Parathyroid adenoma (tissue), 2 donors: ENCODE measurements at regions not wholly inside any gene's neighbourhood (a gene's known extent, or its start where the extent isn't known, plus 50 kb on each side); places are given as distances from the start of the nearest gene placed in this dataset.

Experiments used
- H2AFZ ChIP-seq: fragments of 300-600 bp; sonication (generic); one replicate; pipeline ENCODE4 v1.7.0; 2017; ENCODE audit warnings: antibody characterized with exemption, mild to moderate bottlenecking
- H3K27ac ChIP-seq: fragments of 300-600 bp; sonication (generic); one replicate; pipeline ENCODE4 v1.7.0; 2017
- H3K27me3 ChIP-seq: fragments of 300-600 bp; sonication (generic); one replicate; pipeline ENCODE4 v1.7.0; 2017; ENCODE audit warnings: low read length; ENCODE audit not compliant: control insufficient read depth, insufficient read depth
- H3K36me3 ChIP-seq: fragments of 300-600 bp; sonication (generic); one replicate; pipeline ENCODE4 v1.7.0; 2017; ENCODE audit warnings: low read length; ENCODE audit not compliant: control insufficient read depth, insufficient read depth
- H3K4me1 ChIP-seq: fragments of 300-600 bp; sonication (generic); one replicate; pipeline ENCODE4 v1.7.0; 2017; ENCODE audit warnings: control low read depth
- H3K4me2 ChIP-seq: fragments of 300-600 bp; sonication (generic); one replicate; pipeline ENCODE4 v1.7.0; 2017; ENCODE audit warnings: low read length
- H3K4me3 ChIP-seq: fragments of 300-600 bp; sonication (generic); one replicate; pipeline ENCODE4 v1.7.0; 2017; ENCODE audit warnings: low read depth, low read length
- H3K79me2 ChIP-seq: fragments of 300-600 bp; sonication (generic); one replicate; pipeline ENCODE4 v1.7.0; 2017; ENCODE audit warnings: control low read depth
- H3K9ac ChIP-seq: fragments of 300-600 bp; sonication (generic); one replicate; pipeline ENCODE4 v1.7.0; 2017; ENCODE audit warnings: mild to moderate bottlenecking
- H3K9me3 ChIP-seq: fragments of 300-600 bp; sonication (generic); one replicate; pipeline ENCODE4 v1.7.0; 2017; ENCODE audit warnings: low read length; ENCODE audit not compliant: control insufficient read depth
- TF ChIP-seq, protein P1 (sequence below): fragments of 300-600 bp; sonication (generic); IDR thresholded peaks from one replicate; pipeline ENCODE4 v1.7.0; 2017; ENCODE audit warnings: antibody characterized with exemption, mild to moderate bottlenecking
- donor health status: primary hyperparathyroidism.

- no peaks in the 10 kb centered on the region for H3K4me1 ChIP-seq
- H3K9ac ChIP-seq: no peak overlapping the region
- TF ChIP-seq, protein P1, sequence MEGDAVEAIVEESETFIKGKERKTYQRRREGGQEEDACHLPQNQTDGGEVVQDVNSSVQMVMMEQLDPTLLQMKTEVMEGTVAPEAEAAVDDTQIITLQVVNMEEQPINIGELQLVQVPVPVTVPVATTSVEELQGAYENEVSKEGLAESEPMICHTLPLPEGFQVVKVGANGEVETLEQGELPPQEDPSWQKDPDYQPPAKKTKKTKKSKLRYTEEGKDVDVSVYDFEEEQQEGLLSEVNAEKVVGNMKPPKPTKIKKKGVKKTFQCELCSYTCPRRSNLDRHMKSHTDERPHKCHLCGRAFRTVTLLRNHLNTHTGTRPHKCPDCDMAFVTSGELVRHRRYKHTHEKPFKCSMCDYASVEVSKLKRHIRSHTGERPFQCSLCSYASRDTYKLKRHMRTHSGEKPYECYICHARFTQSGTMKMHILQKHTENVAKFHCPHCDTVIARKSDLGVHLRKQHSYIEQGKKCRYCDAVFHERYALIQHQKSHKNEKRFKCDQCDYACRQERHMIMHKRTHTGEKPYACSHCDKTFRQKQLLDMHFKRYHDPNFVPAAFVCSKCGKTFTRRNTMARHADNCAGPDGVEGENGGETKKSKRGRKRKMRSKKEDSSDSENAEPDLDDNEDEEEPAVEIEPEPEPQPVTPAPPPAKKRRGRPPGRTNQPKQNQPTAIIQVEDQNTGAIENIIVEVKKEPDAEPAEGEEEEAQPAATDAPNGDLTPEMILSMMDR: no peak
- no peak overlapping the region for H2AFZ ChIP-seq
- H3K27me3 ChIP-seq: no peaks in the 10 kb centered on the region
- H3K9me3 ChIP-seq: no peaks in the 10 kb centered on the region
- H3K79me2 ChIP-seq: no peaks in the 10 kb centered on the region
- no peak overlapping the region for H3K4me3 ChIP-seq
- no peak overlapping the region for H3K27ac ChIP-seq
- H3K4me2 ChIP-seq: no peak overlapping the region
- H3K36me3 ChIP-seq: no peaks in the 10 kb centered on the region
These were observed 196.0 kb downstream of the DIPK2A start for GRCh38 chr3:144167634-144168033.

DNA sequence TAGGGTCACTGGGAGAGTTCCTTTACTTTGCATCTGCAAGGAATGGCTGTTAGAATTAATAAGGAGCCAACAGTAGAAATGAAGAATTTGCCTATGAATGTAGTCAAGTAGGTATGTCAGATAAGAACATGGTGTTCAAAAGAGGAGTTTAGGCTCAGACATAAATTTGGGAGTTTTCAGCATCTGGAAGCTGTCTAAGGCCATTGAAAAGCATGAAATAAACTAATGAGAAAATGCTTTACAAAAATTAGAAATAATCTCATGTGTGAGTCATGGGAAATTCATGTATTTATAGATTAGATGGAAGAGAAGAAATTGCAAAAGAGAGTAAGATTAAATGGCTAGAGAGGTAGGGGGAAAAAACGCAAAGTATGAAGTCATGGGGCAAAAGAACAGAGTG, 201.9 kb downstream of the DIPK2A start:
- Histone ChIP-seq H3K4me3 (no peak overlapping the region), H3K4me1 (no peaks in the 10 kb centered on the region), H3K79me2 (no peaks in the 10 kb centered on the region), H3K9me3 (no peaks in the 10 kb centered on the region), H3K27ac (no peak overlapping the region), H3K27me3 (no peaks in the 10 kb centered on the region), H3K36me3 (no peaks in the 10 kb centered on the region), H3K4me2 (no peak overlapping the region), H2AFZ (no peak overlapping the region), H3K9ac (no peak overlapping the region)
- TF ChIP-seq, protein P1: no peak

GRCh38 chr3:144175644-144176425, 204.2 kb downstream of the DIPK2A start:
- no peaks in the 10 kb centered on the region for H3K79me2 ChIP-seq
- no peak overlapping the region for H3K4me2 ChIP-seq
- no peak overlapping the region for H3K9ac ChIP-seq
- H3K27me3 ChIP-seq: no peaks in the 10 kb centered on the region
- no peaks in the 10 kb centered on the region for H3K9me3 ChIP-seq
- H2AFZ ChIP-seq: no peak overlapping the region
- TF ChIP-seq, protein P1: no peak
- no peaks in the 10 kb centered on the region for H3K4me1 ChIP-seq
- H3K27ac ChIP-seq: no peak overlapping the region
- no peaks in the 10 kb centered on the region for H3K36me3 ChIP-seq
- H3K4me3 ChIP-seq: no peak overlapping the region

DNA sequence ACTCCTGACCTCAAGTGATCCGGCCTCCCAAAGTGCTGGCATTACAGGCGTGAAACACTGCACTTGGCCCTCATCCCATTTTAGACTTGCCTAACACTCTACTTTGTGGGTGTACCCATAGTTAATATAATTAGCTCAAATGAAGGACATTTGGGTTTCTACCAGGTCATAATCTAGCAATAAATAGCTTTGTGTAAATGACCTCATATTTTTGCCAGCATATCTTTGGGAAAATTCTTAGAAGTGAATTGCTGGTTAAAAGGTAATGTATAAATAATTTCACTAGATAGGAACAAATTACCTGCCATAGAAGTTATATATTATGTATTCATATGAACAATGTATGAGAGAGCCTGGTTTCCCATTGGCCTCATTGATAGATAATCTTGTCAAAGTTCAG, 206.0 kb downstream of the DIPK2A start:
- Histone ChIP-seq H3K27me3 (no peaks in the 10 kb centered on the region), H3K36me3 (no peaks in the 10 kb centered on the region), H3K4me3 (no peak overlapping the region), H2AFZ (no peak overlapping the region), H3K4me1 (no peaks in the 10 kb centered on the region), H3K27ac (no peak overlapping the region), H3K79me2 (no peaks in the 10 kb centered on the region), H3K9ac (no peak overlapping the region), H3K9me3 (no peaks in the 10 kb centered on the region), H3K4me2 (no peak overlapping the region)
- TF ChIP-seq, protein P1: no peak

GRCh38 chr3:144178607-144179006, 207.0 kb downstream of the DIPK2A start:
- TF ChIP-seq, protein P1: no peak
- H2AFZ ChIP-seq: no peak overlapping the region
- no peaks in the 10 kb centered on the region for H3K27me3 ChIP-seq
- H3K4me2 ChIP-seq: no peak overlapping the region
- H3K4me3 ChIP-seq: no peak overlapping the region
- no peaks in the 10 kb centered on the region for H3K9me3 ChIP-seq
- H3K9ac ChIP-seq: no peak overlapping the region
- H3K4me1 ChIP-seq: no peaks in the 10 kb centered on the region
- no peak overlapping the region for H3K27ac ChIP-seq
- H3K36me3 ChIP-seq: no peaks in the 10 kb centered on the region
- H3K79me2 ChIP-seq: no peaks in the 10 kb centered on the region
